Neural cell (in vitro differentiated cells): ENCODE measurements at regions not wholly inside any gene's neighbourhood (a gene's known extent, or its start where the extent isn't known, plus 50 kb on each side); places are given as distances from the start of the nearest gene placed in this dataset.
A peak's percentile ranks its signal among the peaks of the same experiment; 100 is the strongest.

ENCODE experiments used
- H2AFZ ChIP-seq: fragments of 200-600, 300-800 bp; sonication (generic), shearing (Covaris generic); 2 replicates; pipeline ENCODE4 v1.6.0; 2014; ENCODE audit warnings: low read depth, mild to moderate bottlenecking, antibody characterized with exemption, low read length, moderate library complexity
- H3F3A ChIP-seq: fragments of 200-600 bp; shearing (Covaris generic); 2 replicates; pipeline ENCODE4 v1.6.1; 2016; ENCODE audit warnings: mild to moderate bottlenecking, moderate library complexity, mixed read lengths, antibody characterized with exemption, low read length; ENCODE audit not compliant: insufficient read depth, poor library complexity, severe bottlenecking
- H3K27ac ChIP-seq: fragments of 200-600, 300-800 bp; sonication (generic), shearing (Covaris generic); 2 replicates; pipeline ENCODE4 v1.5.1; 2014; ENCODE audit warnings: mild to moderate bottlenecking, low read length, moderate library complexity
- H3K27me3 ChIP-seq: fragments of 300-800, 200-600 bp; sonication (generic), shearing (Covaris generic); 2 replicates; pipeline ENCODE4 v1.6.0; 2014; ENCODE audit warnings: mild to moderate bottlenecking, low read depth, low read length, moderate library complexity; ENCODE audit not compliant: insufficient read depth
- H3K36me3 ChIP-seq: fragments of 300-800, 200-600 bp; sonication (generic), shearing (Covaris generic); 2 replicates; pipeline ENCODE4 v1.5.1; 2014; ENCODE audit warnings: mild to moderate bottlenecking, antibody characterized with exemption, low read length, moderate library complexity; ENCODE audit not compliant: insufficient read depth
- H3K4me2 ChIP-seq: fragments of 300-800, 200-600 bp; sonication (generic), shearing (Covaris generic); 2 replicates; pipeline ENCODE4 v1.6.0; 2014; ENCODE audit warnings: mild to moderate bottlenecking, low read length
- H3K4me3 ChIP-seq: fragments of 300-800, 200-600 bp; sonication (generic), shearing (Covaris generic); 2 replicates; pipeline ENCODE4 v1.5.1; 2014; ENCODE audit warnings: mild to moderate bottlenecking, low read length, moderate library complexity
- H3K79me2 ChIP-seq: fragments of 200-600 bp; shearing (Covaris generic); replicated peaks from 2 replicates; pipeline ENCODE4 v1.6.0; 2014; ENCODE audit warnings: mild to moderate bottlenecking, low read length, moderate library complexity; ENCODE audit not compliant: insufficient read depth
- H3K9ac ChIP-seq: fragments of 300-800, 200-600 bp; sonication (generic), shearing (Covaris generic); 2 replicates; pipeline ENCODE4 v1.6.1; 2016; ENCODE audit warnings: mild to moderate bottlenecking, low read length, mixed read lengths
- H3K9me2 ChIP-seq: fragments of 200-600 bp; shearing (Covaris generic); 2 replicates; pipeline ENCODE4 v1.6.1; 2016; ENCODE audit warnings: mild to moderate bottlenecking, low read length, mixed read lengths; ENCODE audit not compliant: insufficient read depth
- H3K9me3 ChIP-seq: fragments of 200-600, 300-800 bp; sonication (generic), shearing (Covaris generic); 2 replicates; pipeline ENCODE4 v1.6.1; 2016; ENCODE audit warnings: mild to moderate bottlenecking, mixed run types, low read length, moderate library complexity, mixed read lengths
- H4K20me1 ChIP-seq: fragments of 200-600 bp; shearing (Covaris generic); 2 replicates; pipeline ENCODE4 v1.6.1; 2016; ENCODE audit warnings: mild to moderate bottlenecking, mixed run types; ENCODE audit not compliant: insufficient read depth
- EP300 ChIP-seq: fragments of 450-650 bp; conservative IDR thresholded peaks from 2 replicates; pipeline ENCODE4 v1.6.1; 2014; ENCODE audit warnings: antibody characterized with exemption, mild to moderate bottlenecking, moderate library complexity; ENCODE audit not compliant: poor library complexity, severe bottlenecking
- EZH2 ChIP-seq: fragments of 200-600, 300-800 bp; shearing (Covaris generic), sonication (generic); IDR thresholded peaks from 2 replicates; pipeline ENCODE4 v1.6.1; 2014; ENCODE audit warnings: antibody characterized with exemption, low read length, borderline replicate concordance, mild to moderate bottlenecking; ENCODE audit not compliant: insufficient read depth, poor library complexity, severe bottlenecking
- MXI1 ChIP-seq: fragments of 450-650 bp; conservative IDR thresholded peaks from 2 replicates; pipeline ENCODE4 v1.6.1; 2014; ENCODE audit warnings: antibody characterized with exemption, mild to moderate bottlenecking; ENCODE audit not compliant: poor library complexity, severe bottlenecking
- POLR2AphosphoS5 ChIP-seq: IDR thresholded peaks from 2 replicates; pipeline ENCODE4 v1.6.1; 2012
- RAD21 ChIP-seq: fragments of 450-650 bp; conservative IDR thresholded peaks from 2 replicates; pipeline ENCODE4 v1.6.1; 2014; ENCODE audit warnings: antibody characterized with exemption, mild to moderate bottlenecking, moderate library complexity
- SMC3 ChIP-seq: fragments of 450-650 bp; conservative IDR thresholded peaks from 2 replicates; pipeline ENCODE4 v1.6.1; 2014; ENCODE audit warnings: antibody characterized with exemption, mild to moderate bottlenecking, moderate library complexity; ENCODE audit not compliant: poor library complexity
- TAF1 ChIP-seq: IDR thresholded peaks from 2 replicates; pipeline ENCODE4 v1.6.1; 2012; ENCODE audit warnings: low read depth
- TF ChIP-seq, protein P1 (sequence below): IDR thresholded peaks from 2 replicates; pipeline ENCODE4 v1.6.1; 2012; ENCODE audit warnings: borderline replicate concordance
- TF ChIP-seq, protein P2 (sequence below): fragments of 450-650 bp; IDR thresholded peaks from 2 replicates; pipeline ENCODE4 v1.5.1; 2014; ENCODE audit warnings: antibody characterized with exemption, mild to moderate bottlenecking, moderate library complexity; ENCODE audit not compliant: poor library complexity, severe bottlenecking

DNA sequence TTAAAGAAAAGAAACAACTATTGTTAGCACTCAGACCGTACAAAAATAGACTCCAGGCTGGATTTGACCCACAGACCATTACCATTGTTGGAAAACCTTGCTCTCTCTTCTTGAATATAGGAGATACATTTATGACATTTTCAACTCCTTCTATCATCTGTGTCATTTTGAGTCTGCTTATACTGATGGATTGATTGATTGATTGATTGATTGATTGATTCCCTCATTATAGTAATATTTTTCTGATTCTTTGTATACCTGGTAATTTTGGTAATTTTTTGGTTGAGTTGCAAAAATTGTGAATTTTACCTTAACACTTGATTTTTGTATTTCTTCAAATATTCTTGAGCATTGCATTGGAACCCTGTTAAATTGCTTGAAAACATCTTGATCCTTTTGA lies 114.2 kb upstream of the KLHL29 start:
- Histone ChIP-seq H3K9ac (no peak overlapping the region), H3K4me2 (no peak overlapping the region), H2AFZ (no peak overlapping the region), H3K27ac (no peak overlapping the region), H3K9me3 (no peaks in the 10 kb centered on the region), H3K79me2 (no peaks in the 10 kb centered on the region), H3K36me3 (no peaks in the 10 kb centered on the region), H3K9me2 (no peaks in the 10 kb centered on the region), H3F3A (no peaks in the 10 kb centered on the region), H4K20me1 (no peaks in the 10 kb centered on the region), H3K27me3 (no peaks in the 10 kb centered on the region), H3K4me3 (no peak overlapping the region)
- no peak for TF ChIP-seq TAF1
- no peak for TF ChIP-seq POLR2AphosphoS5
- TF ChIP-seq EP300, result peak; percentile 61
- no peak for TF ChIP-seq MXI1
- TF ChIP-seq, protein P1, sequence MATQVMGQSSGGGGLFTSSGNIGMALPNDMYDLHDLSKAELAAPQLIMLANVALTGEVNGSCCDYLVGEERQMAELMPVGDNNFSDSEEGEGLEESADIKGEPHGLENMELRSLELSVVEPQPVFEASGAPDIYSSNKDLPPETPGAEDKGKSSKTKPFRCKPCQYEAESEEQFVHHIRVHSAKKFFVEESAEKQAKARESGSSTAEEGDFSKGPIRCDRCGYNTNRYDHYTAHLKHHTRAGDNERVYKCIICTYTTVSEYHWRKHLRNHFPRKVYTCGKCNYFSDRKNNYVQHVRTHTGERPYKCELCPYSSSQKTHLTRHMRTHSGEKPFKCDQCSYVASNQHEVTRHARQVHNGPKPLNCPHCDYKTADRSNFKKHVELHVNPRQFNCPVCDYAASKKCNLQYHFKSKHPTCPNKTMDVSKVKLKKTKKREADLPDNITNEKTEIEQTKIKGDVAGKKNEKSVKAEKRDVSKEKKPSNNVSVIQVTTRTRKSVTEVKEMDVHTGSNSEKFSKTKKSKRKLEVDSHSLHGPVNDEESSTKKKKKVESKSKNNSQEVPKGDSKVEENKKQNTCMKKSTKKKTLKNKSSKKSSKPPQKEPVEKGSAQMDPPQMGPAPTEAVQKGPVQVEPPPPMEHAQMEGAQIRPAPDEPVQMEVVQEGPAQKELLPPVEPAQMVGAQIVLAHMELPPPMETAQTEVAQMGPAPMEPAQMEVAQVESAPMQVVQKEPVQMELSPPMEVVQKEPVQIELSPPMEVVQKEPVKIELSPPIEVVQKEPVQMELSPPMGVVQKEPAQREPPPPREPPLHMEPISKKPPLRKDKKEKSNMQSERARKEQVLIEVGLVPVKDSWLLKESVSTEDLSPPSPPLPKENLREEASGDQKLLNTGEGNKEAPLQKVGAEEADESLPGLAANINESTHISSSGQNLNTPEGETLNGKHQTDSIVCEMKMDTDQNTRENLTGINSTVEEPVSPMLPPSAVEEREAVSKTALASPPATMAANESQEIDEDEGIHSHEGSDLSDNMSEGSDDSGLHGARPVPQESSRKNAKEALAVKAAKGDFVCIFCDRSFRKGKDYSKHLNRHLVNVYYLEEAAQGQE, result no peak
- TF ChIP-seq SMC3, result no peak

DNA sequence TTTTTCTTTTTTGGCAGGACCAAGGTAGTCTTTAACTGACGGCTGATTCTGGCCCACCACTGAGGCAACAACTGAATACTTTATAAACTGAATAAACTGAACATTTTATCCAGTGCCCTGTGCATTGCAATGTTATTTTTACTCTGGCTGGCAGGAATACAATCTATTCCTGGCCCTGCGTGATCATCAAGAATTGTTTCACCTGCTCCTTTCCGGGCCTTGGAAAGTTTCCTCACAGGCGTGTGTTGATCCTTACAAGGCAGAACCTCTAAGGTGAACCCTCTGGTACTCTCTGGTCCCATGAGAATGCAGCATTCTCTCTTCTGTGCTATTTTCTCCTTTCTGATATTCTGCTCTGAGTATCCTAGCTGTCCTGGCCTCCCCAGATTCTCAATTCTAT lies 113.7 kb upstream of the KLHL29 start:
- Histone ChIP-seq H2AFZ (no peak overlapping the region), H3F3A (no peaks in the 10 kb centered on the region), H4K20me1 (no peaks in the 10 kb centered on the region), H3K4me3 (no peak overlapping the region), H3K36me3 (no peaks in the 10 kb centered on the region), H3K9me2 (no peaks in the 10 kb centered on the region), H3K27ac (no peak overlapping the region), H3K4me2 (no peak overlapping the region), H3K9ac (no peak overlapping the region), H3K27me3 (no peaks in the 10 kb centered on the region), H3K79me2 (no peaks in the 10 kb centered on the region), H3K9me3 (no peaks in the 10 kb centered on the region)
- TF ChIP-seq POLR2AphosphoS5 (no peak), EZH2 (no peak), MXI1 (no peak), RAD21 (no peak), EP300 (no peak), SMC3 (no peak), TAF1 (no peak)
- TF ChIP-seq, protein P1, result no peak
- TF ChIP-seq, protein P2, sequence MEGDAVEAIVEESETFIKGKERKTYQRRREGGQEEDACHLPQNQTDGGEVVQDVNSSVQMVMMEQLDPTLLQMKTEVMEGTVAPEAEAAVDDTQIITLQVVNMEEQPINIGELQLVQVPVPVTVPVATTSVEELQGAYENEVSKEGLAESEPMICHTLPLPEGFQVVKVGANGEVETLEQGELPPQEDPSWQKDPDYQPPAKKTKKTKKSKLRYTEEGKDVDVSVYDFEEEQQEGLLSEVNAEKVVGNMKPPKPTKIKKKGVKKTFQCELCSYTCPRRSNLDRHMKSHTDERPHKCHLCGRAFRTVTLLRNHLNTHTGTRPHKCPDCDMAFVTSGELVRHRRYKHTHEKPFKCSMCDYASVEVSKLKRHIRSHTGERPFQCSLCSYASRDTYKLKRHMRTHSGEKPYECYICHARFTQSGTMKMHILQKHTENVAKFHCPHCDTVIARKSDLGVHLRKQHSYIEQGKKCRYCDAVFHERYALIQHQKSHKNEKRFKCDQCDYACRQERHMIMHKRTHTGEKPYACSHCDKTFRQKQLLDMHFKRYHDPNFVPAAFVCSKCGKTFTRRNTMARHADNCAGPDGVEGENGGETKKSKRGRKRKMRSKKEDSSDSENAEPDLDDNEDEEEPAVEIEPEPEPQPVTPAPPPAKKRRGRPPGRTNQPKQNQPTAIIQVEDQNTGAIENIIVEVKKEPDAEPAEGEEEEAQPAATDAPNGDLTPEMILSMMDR, result no peak
